Left cardiac atrium (tissue), 4 donors: ENCODE measurements at regions not wholly inside any gene's neighbourhood (a gene's known extent, or its start where the extent isn't known, plus 50 kb on each side); places are given as distances from the start of the nearest gene placed in this dataset.

Experiments used
- ATAC-seq, 2 donors: fragments of 200-7000 bp; cut with Tn5 transposase; one replicate each; pipeline ENCODE4 v1.9.1; 2020; ENCODE audit warnings: mild to moderate bottlenecking in 2 of 2, moderate library complexity in 2 of 2
- DNase-seq: peaks from one replicate; pipeline ENCODE4 v3.0.0-alpha.2; 2020
- intact Hi-C, 2 donors: fragments of 100-400 bp; cut with DNase I; formaldehyde crosslinking; loops; one replicate each; pipeline versions ENCODE4 v1.14.1 to v1.15.1; 2022 to 2023
- donor health status: DM: no; HTN: yes; CAD: no.
- donor health status: DM: no; HTN: yes; CAD: no; lungs with severe emphysema.
- donor health status: DM: yes; HTN: yes; CAD: no.
- donor health status: Dilated cardiomyopathy.

DNA sequence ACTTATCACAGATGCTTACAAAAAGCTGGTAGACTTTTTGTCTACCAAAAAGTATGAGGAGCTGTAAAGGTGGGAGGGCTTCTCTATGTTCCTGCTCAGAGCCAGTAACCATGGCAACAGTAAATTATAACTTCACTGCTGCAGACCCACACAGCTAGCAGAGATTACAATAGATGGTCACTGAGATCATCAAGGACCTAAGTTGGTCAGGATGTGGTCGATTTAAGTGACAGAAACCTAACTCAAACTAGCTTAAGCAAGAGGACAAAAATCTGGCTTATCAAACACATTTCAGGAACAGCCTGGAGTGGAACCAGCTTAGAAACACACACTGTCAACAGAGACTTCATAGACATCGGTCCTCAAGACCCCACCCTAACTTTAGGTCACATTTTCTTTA lies 113.4 kb upstream of the ATP1A1 start:
- intact Hi-C loops, result no loop called here
- ATAC-seq (no peak), DNase-seq (no peak)

DNA sequence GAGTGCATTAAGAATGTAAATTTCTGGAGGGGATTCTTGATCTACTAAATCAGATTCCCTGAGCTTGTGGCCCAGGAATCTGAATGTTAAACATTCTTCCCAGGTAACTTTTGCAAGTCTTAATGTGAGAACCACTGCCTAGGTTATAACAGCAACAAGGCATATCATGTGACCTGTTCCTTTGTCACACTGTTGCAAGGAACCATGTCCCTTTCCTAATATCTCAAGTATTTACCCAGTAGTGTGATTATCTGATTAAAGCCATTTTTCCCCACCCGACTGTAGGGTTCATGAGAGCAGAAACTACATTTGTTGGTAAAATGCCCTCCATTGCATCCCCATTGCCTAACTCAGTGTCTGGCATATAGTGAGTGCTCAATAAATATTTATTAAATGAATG lies 112.9 kb upstream of the ATP1A1 start:
- ATAC-seq (no peak), DNase-seq (no peak)
- intact Hi-C loops, result no loop called here

DNA sequence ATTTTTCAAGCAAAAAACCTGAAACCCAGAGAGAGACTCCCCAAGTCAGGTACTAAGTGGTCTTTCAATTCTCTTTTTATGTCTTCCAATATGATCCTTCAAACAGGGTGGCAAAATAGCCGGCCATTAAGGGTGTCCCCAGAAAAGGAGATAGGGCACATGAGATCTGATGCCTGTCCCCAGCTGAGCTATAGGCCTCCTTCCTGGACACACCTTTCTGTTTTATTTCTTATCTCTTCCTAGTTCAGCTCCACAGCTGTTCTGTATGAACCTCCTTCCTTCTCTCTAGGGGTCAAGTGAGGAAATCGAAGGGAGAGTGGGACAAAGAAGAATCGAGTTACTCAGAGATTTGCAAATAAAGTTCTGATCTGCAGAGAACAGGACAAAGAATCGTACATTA lies 112.4 kb upstream of the ATP1A1 start:
- intact Hi-C loops, result no loop called here
- DNase-seq (no peak), ATAC-seq (no peak)

DNA sequence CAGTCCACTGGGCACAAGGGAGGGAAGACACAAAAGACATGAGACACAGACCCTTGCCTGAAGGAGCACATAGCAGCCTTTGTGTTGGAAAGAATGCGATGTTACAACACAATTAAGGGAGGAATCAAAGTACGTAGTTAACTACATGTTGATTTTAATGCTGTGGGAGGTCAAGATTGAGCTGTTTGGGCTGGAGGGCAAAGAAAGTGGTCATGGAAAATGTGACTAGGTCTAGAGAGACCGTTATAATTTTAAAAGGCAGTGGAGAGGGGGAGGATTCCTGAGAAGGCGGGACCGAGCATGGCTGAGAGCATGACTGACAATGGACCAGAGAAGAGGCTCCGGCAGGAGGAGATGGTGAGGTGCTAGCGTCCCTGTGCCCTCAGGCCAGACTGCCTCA lies 111.8 kb upstream of the ATP1A1 start:
- intact Hi-C loops, result no loop called here
- DNase-seq (peak; percentile 31), ATAC-seq (no peak)

DNA sequence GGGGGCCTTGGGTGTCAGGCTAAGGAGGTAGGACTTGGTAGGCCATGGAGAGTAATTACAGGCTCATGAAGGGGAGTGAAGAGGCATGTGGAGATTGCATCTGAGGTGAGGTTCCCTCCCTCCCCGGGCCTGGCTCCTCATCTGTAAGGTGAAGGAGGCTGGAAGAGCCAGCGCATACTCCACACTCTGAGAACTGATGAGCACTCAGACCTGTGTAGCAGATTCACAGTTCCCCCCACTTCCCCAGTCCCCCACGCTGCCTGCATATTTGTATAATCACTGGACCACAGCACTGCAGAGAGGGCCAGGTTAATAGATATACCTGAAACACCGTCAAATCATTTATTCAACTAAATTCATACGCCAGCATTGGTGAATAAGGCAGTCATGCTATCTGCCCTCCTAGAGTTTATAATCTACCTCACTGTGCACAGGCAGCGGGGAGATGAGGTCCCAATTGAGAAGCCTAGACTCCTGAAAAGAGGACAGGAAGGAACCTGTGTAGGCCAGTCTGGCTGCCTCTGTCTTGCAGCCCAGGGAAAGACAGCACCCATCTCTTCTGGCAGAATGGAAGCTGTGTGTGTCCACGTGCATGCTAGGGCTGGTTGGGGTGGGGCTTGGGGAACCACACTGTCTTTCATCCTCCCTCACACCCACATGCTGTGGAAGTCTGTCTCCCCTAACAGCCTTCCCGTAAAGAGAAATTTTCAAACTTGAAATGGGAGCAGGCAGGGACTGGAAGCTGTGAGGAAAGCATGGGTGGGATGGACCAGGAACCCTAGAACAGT lies 110.6 kb upstream of the ATP1A1 start:
- ATAC-seq (no peak), DNase-seq (no peak)
- intact Hi-C loops, result no loop called here

DNA sequence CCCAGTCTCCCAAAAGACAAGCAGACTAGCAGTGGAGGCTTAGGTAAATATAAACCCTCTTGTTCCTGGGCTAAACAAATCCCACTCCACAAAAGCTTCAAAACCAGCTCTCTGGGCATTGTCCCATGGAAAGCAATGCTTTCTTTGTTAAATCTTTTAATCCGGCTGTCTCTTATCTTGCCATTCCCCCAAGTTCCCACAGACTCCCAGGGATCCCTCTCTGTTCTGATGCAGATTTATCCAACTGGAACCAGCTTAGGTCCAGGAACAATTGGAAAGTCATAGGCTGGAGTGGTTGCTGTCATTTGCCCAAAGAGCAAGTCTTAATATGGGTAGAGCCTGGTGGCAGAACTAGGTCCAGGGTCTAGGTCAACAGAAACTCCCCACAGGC lies 110.1 kb upstream of the ATP1A1 start:
- no peak for ATAC-seq
- intact Hi-C loops, result no loop called here
- DNase-seq, result no peak

DNA sequence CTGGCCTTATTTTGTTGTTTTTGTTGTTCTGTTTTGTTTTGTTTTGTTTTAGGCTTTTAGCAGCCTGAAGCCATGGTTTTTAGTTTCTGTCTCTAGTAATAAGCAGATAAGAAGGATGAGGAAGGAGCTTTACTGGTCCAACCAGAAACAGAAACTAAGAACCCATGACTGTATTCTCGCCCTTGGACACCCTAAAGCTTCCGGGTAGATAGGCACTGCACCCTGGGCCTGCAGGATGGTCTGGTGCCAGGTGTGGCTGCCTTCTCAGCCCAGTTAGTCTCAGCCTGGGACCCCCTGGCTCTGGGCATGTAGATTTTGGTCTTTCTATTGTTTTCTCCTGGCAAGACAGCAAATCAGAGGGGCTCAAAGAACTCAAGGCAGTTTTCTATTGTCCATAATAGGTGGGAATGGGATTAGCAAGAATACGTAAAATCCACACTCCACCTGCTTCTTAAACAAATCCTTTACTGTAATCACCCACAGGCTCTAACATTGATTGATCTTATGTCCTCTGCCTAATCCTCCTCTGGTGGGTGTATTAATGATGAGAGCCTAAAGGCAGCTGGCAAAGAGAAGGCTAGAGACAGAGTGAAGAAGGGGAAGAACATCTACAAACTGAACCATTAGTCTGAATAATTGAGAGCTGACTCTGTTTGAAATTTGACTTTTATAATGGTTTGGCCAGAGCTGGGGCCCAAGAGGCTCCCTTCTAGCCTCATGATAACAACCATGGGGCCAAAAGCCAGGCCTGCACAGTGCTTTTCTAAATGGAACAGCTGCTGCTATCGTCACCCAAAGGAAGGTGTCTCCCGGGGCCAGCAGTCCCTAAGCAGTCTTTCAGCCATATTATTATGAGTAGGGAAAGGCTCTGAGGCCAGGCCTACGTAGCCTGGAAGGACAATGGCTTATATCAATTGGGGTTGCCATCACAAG lies 106.8 kb upstream of the ATP1A1 start:
- ATAC-seq, result no peak
- intact Hi-C loops, result no loop called here
- no peak for DNase-seq

DNA sequence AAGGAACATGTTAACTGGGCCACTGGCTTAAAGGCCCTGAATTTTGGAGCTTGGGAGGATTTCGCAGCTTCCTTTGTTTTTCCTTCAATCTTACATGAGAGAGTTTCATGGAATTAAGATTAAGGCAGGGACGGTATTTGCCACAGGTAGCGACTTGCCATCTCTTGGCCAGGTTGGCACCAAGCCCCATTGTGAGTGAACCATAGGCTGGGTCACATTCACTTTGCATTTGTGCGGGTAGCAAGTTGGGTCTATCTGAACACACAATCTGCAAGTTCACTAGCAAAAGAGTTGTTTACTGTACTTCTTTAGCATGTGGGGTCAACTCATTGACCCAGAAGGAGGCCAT lies 106.2 kb upstream of the ATP1A1 start:
- no peak for ATAC-seq
- no peak for DNase-seq
- intact Hi-C loops, result no loop called here

DNA sequence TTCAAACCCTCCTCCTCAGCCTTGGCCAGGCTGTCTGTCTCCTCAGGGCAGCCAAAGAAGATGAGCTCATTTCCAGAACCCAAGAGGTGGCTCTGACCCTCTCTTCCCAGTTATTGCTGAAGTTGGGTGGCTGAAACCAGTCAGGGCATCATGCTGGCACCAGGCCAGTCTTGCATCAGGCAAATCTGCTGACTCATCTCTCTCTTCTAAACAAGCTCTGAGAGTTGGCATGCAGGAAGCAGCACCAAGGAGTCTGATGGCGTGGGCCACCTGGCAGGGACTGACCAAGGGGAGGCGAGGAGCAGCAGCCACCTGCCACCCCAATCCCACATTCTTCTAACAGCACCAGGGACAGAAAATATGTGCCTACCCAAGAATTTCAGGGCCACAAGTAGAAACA lies 104.8 kb upstream of the ATP1A1 start:
- ATAC-seq, result peak; percentile 25 to 44
- intact Hi-C loops, result no loop called here
- peak; percentile 40 for DNase-seq

DNA sequence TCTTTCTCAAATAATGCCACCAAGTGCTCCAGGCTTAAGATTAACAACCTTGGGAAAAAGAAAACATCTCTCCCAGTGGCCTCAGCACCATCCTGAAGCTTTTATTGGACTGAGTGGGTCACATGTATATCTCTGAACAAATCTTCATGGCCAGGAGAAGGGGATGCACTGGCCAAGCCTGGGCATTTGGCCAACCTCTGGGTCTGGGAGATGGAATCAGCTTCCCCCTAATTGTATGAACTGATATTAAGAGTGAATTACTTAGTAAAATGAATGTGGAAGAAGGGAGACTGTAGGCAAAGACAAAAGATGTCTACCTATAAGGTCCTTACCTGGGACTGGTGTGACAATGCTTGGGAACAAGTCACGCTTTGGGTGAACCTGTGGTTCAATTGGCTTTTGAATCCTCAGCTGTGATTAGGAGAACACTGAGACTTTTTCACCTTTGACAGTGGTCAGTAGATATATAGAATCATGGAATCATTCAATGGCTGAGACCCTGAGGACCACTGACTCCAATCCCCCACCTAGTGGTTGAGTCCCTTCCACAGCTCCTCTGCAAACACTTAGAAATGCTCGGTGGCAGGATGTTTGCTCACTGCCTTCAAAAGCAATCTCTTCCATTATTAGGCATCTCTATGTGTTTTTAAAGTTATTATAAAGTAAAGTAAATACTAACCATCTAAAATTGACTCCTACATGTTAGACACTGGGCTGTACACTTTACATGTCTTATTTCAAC lies 102.6 kb upstream of the ATP1A1 start:
- intact Hi-C loops, result no loop called here
- DNase-seq, result no peak
- no peak for ATAC-seq

DNA sequence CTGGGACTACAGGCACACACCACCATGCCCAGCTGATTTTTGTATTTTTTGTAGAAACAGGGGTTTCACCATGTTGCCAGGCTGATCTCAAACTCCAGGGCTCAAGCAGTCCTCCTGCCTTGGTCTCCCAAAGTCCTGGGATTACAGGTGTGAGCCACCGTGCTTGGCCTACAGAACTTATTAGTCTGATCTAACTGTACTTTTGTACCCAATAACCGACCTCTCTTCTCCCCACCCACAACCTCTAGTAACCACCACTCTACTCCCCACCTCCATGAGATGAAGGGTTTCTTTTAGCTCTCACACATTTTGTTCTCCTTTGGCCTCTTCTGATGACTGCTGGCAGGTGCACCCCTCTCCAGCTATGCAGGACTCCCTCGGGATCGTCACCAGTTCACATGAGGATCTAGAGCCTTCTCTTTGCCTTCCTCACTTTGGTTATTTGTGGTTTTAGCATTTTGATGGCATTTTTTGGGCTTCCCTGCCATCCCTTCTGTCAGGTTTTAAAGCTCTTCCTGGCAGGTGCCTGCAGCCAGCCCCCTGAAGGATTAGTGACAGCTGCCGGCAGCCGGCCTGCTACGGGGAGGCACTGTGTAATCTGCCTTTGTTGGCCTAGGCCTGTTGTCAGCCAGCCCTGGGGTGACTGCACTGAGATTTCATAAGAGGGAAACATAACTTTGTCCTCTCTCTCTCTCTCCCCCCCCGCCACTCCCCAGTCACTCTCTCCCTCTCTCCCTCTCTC lies 99.8 kb upstream of the ATP1A1 start:
- peak; percentile 69 to 90 for ATAC-seq
- intact Hi-C loops, result no loop called here
- peak; percentile 40 for DNase-seq

DNA sequence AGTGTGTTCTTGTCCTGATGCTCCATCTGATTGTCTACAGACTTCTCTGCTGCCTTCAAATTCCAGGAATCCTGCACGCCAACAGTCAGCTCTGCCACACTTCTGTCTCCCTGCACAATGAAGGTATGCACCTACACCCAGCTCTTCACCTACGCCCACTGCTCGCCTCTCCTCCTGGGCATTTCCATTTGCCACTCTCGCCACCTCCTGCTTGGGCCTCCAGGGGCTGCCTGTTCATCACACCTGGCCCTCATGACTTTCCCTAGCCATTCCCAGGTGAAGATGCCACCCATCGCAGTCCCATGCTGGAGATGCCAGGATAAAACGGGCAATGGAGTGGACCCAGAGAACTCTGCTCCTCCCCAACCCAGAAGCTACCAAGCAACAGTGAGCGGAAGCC lies 96.5 kb upstream of the ATP1A1 start:
- no peak for ATAC-seq
- no peak for DNase-seq
- intact Hi-C loops, result no loop called here

DNA sequence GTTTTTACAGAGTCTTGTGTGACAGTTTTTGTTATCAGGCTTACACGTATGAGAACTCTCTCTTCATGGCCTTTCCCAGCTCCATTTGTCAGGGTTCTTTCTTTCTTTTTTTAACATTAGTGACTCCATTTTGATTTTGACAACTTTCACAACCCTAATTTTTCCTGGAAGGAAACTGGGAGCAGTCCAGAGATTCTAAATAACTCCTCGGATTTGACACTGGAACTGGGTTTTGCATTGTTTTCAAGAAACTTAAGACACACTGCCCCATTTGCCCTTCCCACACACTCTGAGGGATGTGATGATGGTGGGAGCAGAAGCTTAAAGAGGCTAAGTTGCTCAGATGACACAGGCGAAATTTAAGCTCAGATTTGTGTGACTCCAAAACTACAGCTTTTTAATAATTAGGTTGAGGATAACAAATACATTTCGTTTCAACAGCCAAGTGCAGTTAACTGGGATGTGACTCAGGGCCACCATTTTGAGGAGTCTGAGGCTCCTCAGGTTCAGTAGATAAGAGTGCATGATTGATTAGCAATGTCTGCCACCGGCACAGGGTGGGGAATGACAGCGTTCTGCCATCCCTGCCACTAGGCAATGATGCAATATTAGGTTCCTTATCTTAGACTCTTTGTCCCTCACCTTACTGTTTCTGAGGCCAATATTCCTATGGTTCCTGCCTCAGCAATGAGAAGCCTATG lies 95.1 kb upstream of the ATP1A1 start:
- DNase-seq (no peak), ATAC-seq (no peak)
- intact Hi-C loops, result no loop called here

DNA sequence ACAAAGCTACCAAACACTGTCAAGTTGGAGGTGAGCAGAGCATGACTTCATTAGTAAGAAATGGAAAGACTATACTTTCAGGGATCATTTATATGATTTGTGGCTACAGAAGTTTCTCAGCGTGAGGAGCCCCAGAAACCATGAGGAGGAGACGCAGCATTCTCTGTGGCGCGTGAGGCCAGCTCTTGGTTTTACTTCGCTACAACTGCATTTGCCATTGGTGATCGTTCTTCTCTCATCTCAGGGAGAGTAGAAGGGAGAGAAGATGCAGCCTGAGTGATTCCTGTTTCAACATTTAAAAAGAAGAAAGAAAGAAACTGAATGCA lies 94.5 kb upstream of the ATP1A1 start:
- no peak for ATAC-seq
- no peak for DNase-seq
- intact Hi-C loops, result no loop called here

DNA sequence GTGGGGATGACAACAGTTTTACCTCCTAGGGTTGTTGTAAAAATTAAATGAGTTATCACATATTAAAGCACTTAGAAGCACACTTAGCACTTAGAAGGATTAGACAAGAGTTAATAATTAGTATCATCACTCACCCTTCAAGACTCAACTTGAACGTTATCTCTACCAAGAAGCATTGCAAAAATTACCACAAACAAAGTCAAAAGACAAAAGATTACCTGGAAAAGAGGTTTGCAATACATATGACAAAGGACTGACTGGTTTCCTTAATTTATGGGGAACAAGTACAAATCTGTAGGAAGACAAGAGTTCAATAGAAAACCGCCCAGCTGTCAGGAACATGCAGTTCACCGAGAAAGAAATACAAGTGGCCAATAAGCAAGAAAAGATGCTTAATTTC lies 93.3 kb upstream of the ATP1A1 start:
- no peak for ATAC-seq
- intact Hi-C loops, result no loop called here

DNA sequence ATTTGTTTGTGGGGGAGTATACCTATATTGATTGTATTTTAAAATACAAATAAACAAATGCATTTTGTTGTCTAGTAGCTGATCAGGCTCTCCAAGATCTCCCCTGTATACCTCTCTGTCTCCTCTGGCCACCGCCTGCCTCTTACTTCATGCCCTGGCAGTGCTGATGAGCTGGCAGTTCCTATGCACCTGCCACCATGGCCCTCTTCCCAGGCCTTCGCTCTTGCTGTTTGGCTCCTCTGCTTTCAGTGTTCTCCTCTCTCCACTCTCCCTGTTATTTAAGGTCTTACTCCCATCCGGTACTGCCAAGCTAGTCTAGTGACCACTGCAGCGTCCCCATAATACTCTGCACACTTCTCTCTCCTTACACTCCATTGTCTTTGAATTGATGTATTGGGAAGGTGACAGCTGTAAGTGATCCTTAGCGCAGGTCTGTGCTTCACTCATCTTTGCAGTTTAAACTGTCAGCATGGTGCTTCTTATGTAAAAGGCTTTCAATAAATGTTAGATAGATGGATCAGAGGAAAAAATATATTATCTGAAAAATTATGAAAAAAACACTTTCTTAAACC lies 88.1 kb upstream of the ATP1A1 start:
- intact Hi-C loops, result no loop called here
- no peak for DNase-seq
- peak; percentile 63 to 65 for ATAC-seq

More for the DNA sequence above, 93.3 kb upstream of the ATP1A1 start:
- no peak for DNase-seq

DNA sequence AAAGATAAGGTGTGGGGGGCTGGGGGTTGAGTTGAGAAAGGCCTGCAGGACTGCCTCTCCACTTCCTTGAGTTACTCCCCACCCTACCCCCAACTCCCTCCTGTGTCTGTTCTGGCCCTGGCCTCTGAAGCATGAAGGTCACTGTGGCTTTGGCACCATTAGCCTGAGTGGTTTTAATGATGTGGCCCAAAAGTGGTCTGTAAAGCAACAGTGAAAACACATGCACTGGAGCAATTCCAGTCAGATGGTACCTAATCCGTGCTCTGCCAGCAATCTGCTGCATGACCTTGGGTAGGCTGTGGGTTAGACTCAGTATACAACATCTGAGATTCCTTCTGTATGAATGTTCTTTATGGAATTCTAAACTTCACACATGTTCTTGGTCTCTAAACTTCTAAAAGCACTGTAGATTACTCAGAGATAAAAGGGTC lies 86.5 kb upstream of the ATP1A1 start:
- no peak for DNase-seq
- intact Hi-C loops, result no loop called here
- ATAC-seq, result no peak

DNA sequence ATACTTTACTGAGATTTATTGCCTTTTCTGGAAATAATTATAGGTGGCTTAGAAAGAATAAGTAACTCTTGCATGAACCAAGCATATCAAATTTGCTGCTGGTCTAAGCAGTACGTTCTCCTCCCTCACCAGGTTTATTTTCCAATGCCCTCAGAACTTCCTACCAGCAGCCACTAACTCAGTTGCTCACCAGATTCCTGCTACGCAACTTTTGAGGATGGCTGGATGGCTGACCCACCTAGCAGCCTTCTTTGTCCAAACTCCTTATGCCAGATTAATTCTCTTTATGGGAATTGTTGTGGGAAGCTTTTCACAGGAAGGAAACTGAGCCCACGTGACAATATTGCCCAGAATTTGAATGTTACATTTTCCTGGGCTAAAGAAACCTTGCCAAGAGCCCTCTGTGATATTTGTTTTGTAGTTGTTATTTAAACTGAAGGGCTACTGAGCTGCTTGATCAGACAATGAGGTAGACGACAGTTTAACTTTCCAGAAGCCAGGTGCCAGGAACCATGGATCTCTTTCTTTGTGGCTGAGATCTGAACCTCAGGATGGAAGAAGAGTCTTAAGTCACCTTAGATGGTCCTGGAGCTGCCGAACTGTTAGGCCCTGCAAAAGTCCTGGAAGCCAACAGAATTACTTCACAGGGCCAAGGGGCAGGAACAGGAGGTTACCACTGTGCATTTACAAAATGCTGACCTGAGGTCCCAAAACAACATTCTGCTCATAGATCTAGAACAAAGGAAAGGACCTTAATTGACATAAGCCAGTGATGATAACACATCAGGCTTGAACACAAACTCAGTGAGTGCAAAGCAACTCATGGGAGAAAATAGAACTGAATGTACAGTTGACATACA lies 85.5 kb upstream of the ATP1A1 start:
- intact Hi-C loops, result no loop called here
- DNase-seq (no peak), ATAC-seq (no peak)
